ENCODE measurements at regions not wholly inside any gene's neighbourhood (a gene's known extent, or its start where the extent isn't known, plus 50 kb on each side); places are given as distances from the start of the nearest gene placed in this dataset.

GRCh38 chr21:18070392-18070791, 174.2 kb upstream of the CHODL start:
- H3K9me3 ChIP-seq (ENCODE audit: low read length): no peaks in the 10 kb centered on the region
- no peak for FAIRE-seq
- H3K27me3 ChIP-seq (ENCODE audit: control insufficient read depth in 1 of 2, insufficient read depth in 2 of 2, low read length in 2 of 2): no peaks in the 10 kb centered on the region
- CTCF ChIA-PET (ENCODE audit: low intra/inter-chr PET ratio, low total read pairs): no interaction called here
- in situ Hi-C loops (cut with HindIII; ENCODE audit: extremely low pct_ligation_motif_present, low pct_unique_long_range_greater_than_20kb) (no loop called here), intact Hi-C loops (cut with micrococcal nuclease; ENCODE audit: unreplicated experiment) (no loop called here)
- no peaks in the 10 kb centered on the region for H3K4me1 ChIP-seq (ENCODE audit: insufficient read depth, low read length)
- no peak overlapping the region for H3K4me2 ChIP-seq (ENCODE audit: low read depth, low read length)
- no peak for TF ChIP-seq SMAD9 (CRISPR knock-in tag; IDR thresholded peaks at IDR 0.05)
- no peak for TF ChIP-seq PTBP1 (IDR thresholded peaks at IDR 0.05; ENCODE audit: low read depth, low read length, poor library complexity, severe bottlenecking)
- no peak for TF ChIP-seq POLR2G (IDR thresholded peaks at IDR 0.05; ENCODE audit: low read depth, low read length)
- no peak for TF ChIP-seq ZNF232 (CRISPR knock-in tag; IDR thresholded peaks at IDR 0.05; ENCODE audit: borderline replicate concordance)
- no peak for TF ChIP-seq MYC (CRISPR knock-in tag; IDR thresholded peaks at IDR 0.05; ENCODE audit: borderline replicate concordance)
- no peak for TF ChIP-seq SSRP1 (CRISPR knock-in tag; IDR thresholded peaks at IDR 0.05)
- TF ChIP-seq ZNF691 (CRISPR knock-in tag; IDR thresholded peaks at IDR 0.05; ENCODE audit: borderline replicate concordance, low read depth): no peak
- TF ChIP-seq ATF1 (CRISPR knock-in tag; IDR thresholded peaks at IDR 0.05): no peak
- no peak for TF ChIP-seq ZNF761 (CRISPR knock-in tag; conservative IDR thresholded peaks at IDR 0.05)
- H3K9ac ChIP-seq (ENCODE audit: insufficient read depth, low read depth, low read length): no peak overlapping the region
- no peaks in the 10 kb centered on the region for H3K36me3 ChIP-seq (replicated peaks in 1 of 2; ENCODE audit: control insufficient read depth in 1 of 2, insufficient read depth in 2 of 2, low read length in 2 of 2)
- BruUV-seq (replicated peaks): no TSS peak
- 0% methylated on average over 4 of the region's 4 CpGs for WGBS (ENCODE audit: low lambda C conversion rate)
- no peak overlapping the region for H3K27ac ChIP-seq (ENCODE audit: extremely low read length, insufficient read depth, low read length)
- no peaks in the 10 kb centered on the region for H3K79me2 ChIP-seq (ENCODE audit: insufficient read depth, low read length)
- H2AFZ ChIP-seq (ENCODE audit: low read length): no peak overlapping the region
- no peak for ATAC-seq
- POLR2A ChIA-PET: no interaction called here
- no peak overlapping the region for H3K4me3 ChIP-seq (replicated peaks in 1 of 3; ENCODE audit: insufficient read depth in 1 of 3, low read depth in 2 of 3, low read length in 3 of 3)
- H4K20me1 ChIP-seq (ENCODE audit: insufficient read depth, low read length): no peaks in the 10 kb centered on the region
- no peak for DNase-seq (ENCODE audit: low spot score)

DNA sequence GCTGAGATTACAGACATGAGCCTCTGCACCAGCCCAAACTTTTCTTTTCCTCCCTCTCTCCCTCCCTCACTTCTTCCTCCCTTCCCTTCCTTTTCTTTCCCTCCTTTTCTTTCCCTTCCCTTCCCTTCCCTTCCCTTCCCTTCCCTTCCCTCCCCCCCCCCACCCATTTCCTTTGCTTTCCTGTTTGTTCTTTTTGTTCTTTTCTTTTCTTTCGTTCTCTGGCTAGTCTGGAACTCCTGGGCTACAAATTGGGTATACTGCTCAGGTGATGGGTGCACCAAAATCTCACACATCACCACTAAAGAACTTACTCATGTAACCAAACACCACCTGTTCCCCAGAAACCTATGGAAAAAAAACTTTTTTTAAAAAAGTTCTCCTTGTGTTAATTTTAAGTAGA, 174.8 kb upstream of the CHODL start:
- Histone ChIP-seq H3K4me2 (ENCODE audit: low read depth, low read length) (no peak overlapping the region), H2AFZ (ENCODE audit: low read length) (no peak overlapping the region), H3K9ac (ENCODE audit: insufficient read depth, low read depth, low read length) (no peak overlapping the region), H4K20me1 (ENCODE audit: insufficient read depth, low read length) (no peaks in the 10 kb centered on the region), H3K79me2 (ENCODE audit: insufficient read depth, low read length) (no peaks in the 10 kb centered on the region), H3K27ac (ENCODE audit: extremely low read length, insufficient read depth, low read length) (no peak overlapping the region), H3K4me3 (replicated peaks in 1 of 3; ENCODE audit: insufficient read depth in 1 of 3, low read depth in 2 of 3, low read length in 3 of 3) (no peak overlapping the region), H3K27me3 (ENCODE audit: control insufficient read depth in 1 of 2, insufficient read depth in 2 of 2, low read length in 2 of 2) (no peaks in the 10 kb centered on the region), H3K9me3 (ENCODE audit: low read length) (no peaks in the 10 kb centered on the region), H3K36me3 (replicated peaks in 1 of 2; ENCODE audit: control insufficient read depth in 1 of 2, insufficient read depth in 2 of 2, low read length in 2 of 2) (no peaks in the 10 kb centered on the region), H3K4me1 (ENCODE audit: insufficient read depth, low read length) (no peaks in the 10 kb centered on the region)
- CTCF ChIA-PET (ENCODE audit: low intra/inter-chr PET ratio, low total read pairs): no interaction called here
- FAIRE-seq (no peak), DNase-seq (ENCODE audit: low spot score) (no peak), ATAC-seq (no peak)
- POLR2A ChIA-PET: no interaction called here
- in situ Hi-C loops (cut with HindIII; ENCODE audit: extremely low pct_ligation_motif_present, low pct_unique_long_range_greater_than_20kb) (no loop called here), intact Hi-C loops (cut with micrococcal nuclease; ENCODE audit: unreplicated experiment) (no loop called here)
- 0% methylated on average over 1 of the region's 1 CpG for WGBS (ENCODE audit: low lambda C conversion rate)
- TF ChIP-seq PCBP1 (IDR thresholded peaks at IDR 0.05; ENCODE audit: borderline replicate concordance, low read depth, low read length) (0 out of 2 replicates have a peak, but pooled peaks have one; percentile 40), ZBTB20 (CRISPR knock-in tag; IDR thresholded peaks at IDR 0.05; ENCODE audit: borderline replicate concordance, low read depth) (no peak), IRF9 (CRISPR knock-in tag; IDR thresholded peaks at IDR 0.05; ENCODE audit: borderline replicate concordance) (no peak), ZNF20 (CRISPR knock-in tag; IDR thresholded peaks at IDR 0.05) (no peak), RBM39 (IDR thresholded peaks at IDR 0.05; ENCODE audit: low read depth, low read length, poor library complexity, severe bottlenecking) (no peak), HNRNPK (IDR thresholded peaks at IDR 0.05; ENCODE audit: low read depth, low read length, poor library complexity, severe bottlenecking) (peak; percentile 90)
- no TSS peak for BruUV-seq (replicated peaks)

Measured in HepG2 (cell line).